ENCODE measurements at regions not wholly inside any gene's neighbourhood (a gene's known extent, or its start where the extent isn't known, plus 50 kb on each side); places are given as distances from the start of the nearest gene placed in this dataset.

DNA sequence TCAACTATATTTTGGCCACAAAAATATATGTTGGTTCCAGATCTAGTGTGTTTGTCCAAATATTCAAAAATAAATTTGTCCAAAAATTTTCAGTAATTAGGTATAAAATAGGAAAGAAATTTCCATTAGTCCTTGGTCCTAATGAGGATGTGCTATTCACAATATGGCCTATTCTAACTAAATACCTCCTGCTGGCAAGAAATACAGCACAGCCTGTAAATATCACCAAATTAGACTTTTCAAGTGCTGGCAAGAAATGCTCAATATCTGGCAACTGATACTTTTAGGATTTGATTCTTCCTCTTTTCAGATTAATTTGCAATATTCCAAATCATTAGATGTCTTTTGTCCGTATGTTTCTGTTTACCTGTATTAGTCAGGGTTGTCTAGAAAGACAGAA lies 1446.2 kb downstream of the LRFN5 start:
- H3K4me3 ChIP-seq, result no peak overlapping the region
- DNase-seq, result no peak
- TF ChIP-seq POLR2A (IDR thresholded peaks at IDR 0.05), result no peak
- TF ChIP-seq, protein P1, sequence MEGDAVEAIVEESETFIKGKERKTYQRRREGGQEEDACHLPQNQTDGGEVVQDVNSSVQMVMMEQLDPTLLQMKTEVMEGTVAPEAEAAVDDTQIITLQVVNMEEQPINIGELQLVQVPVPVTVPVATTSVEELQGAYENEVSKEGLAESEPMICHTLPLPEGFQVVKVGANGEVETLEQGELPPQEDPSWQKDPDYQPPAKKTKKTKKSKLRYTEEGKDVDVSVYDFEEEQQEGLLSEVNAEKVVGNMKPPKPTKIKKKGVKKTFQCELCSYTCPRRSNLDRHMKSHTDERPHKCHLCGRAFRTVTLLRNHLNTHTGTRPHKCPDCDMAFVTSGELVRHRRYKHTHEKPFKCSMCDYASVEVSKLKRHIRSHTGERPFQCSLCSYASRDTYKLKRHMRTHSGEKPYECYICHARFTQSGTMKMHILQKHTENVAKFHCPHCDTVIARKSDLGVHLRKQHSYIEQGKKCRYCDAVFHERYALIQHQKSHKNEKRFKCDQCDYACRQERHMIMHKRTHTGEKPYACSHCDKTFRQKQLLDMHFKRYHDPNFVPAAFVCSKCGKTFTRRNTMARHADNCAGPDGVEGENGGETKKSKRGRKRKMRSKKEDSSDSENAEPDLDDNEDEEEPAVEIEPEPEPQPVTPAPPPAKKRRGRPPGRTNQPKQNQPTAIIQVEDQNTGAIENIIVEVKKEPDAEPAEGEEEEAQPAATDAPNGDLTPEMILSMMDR (IDR thresholded peaks at IDR 0.05), result no peak
- WGBS, 4 donors, result 86 to 95% (median 87%) methylated on average over 1 of the region's 1 CpG
- H3K27ac ChIP-seq, result no peak overlapping the region
- no peaks in the 10 kb centered on the region for H3K4me1 ChIP-seq
- H3K9me3 ChIP-seq, result peaks cover 0 to 3% (median 0%) of the 10 kb centered on the region in 12 donors
- no peak for ATAC-seq
- no peaks in the 10 kb centered on the region for H3K36me3 ChIP-seq
- no peaks in the 10 kb centered on the region for H3K27me3 ChIP-seq
- intact Hi-C loops (cut with DNase I), result no loop called here

DNA sequence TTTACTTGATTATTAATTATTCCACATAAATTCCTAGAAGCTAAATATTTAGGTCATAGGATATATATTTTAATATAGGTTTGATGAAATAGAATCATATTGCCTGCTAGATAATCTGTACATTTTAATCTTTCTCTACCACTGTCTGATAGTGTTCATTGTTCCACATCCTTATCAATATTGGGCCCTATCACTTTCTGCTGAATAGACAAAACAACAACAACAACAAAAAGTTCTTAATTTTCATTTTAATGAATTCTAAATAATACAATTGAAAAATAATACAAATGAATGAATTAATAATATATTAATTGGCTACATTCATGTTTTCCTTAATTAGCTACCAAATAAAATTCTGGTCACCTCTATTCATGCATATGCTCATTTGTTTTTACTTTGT lies 1437.2 kb downstream of the LRFN5 start:
- Histone ChIP-seq H3K4me3 (no peak overlapping the region), H3K4me1 (no peaks in the 10 kb centered on the region), H3K27me3 (no peaks in the 10 kb centered on the region), H3K36me3 (no peaks in the 10 kb centered on the region), H3K9me3 (no peaks in the 10 kb centered on the region), H3K27ac (no peak overlapping the region)
- DNase-seq (no peak), ATAC-seq (no peak)
- TF ChIP-seq, protein P1 (IDR thresholded peaks at IDR 0.05), result no peak
- no peak for TF ChIP-seq POLR2A (IDR thresholded peaks at IDR 0.05)
- intact Hi-C loops (cut with DNase I), result no loop called here

DNA sequence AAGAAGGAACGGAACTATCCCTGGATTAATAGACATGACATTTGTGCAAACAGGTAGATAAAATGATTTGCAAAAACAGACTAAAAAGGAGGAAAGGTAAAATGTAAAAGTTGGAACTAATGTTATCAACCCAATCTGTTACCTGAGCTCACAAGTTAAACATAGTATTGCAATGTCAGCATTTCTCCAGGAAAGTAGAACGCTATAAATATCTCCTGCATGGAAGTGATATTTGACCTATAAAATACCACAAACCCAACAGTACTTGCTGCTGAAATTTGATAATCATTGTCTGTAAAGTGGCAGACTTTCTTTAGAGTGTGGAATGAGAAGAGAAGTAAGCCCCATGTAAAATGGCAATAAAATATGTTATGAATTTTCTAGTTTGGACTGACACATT lies 1435.7 kb downstream of the LRFN5 start:
- H3K27ac ChIP-seq, result no peak overlapping the region
- WGBS, 4 donors, result 58 to 64% (median 62%) methylated on average over 2 of the region's 2 CpGs
- ATAC-seq, result no peak
- H3K9me3 ChIP-seq, result no peaks in the 10 kb centered on the region
- TF ChIP-seq, protein P1 (IDR thresholded peaks at IDR 0.05), result no peak
- no peak for TF ChIP-seq POLR2A (IDR thresholded peaks at IDR 0.05)
- intact Hi-C loops (cut with DNase I), result no loop called here
- DNase-seq, result no peak
- no peaks in the 10 kb centered on the region for H3K36me3 ChIP-seq
- H3K4me1 ChIP-seq, result no peaks in the 10 kb centered on the region
- no peaks in the 10 kb centered on the region for H3K27me3 ChIP-seq
- no peak overlapping the region for H3K4me3 ChIP-seq

DNA sequence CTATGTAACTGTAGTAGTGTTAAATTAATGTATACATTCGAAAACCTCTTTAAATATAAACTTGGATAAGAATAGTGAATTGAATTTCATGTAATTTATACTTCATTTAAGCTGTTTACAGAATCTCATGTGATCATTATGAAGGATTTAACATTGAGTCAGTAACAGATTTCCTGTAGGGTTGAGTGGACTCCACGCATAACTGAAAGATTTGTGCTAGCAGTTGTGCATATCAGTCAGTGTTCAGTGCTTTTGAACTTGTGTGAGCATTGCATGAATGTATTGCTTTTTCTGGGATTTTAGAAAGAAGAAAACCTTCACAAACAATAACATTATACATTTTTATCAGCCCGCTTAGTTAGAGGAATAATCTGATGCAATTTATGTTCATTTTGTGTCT lies 1435.3 kb downstream of the LRFN5 start:
- 68 to 77% (median 73%) methylated on average over 3 of the region's 3 CpGs for WGBS, 4 donors
- no peaks in the 10 kb centered on the region for H3K36me3 ChIP-seq
- H3K27me3 ChIP-seq, result no peaks in the 10 kb centered on the region
- DNase-seq, result no peak
- H3K4me1 ChIP-seq, result no peaks in the 10 kb centered on the region
- no peak for ATAC-seq
- no peak overlapping the region for H3K27ac ChIP-seq
- intact Hi-C loops (cut with DNase I), result no loop called here
- H3K9me3 ChIP-seq, result no peaks in the 10 kb centered on the region
- H3K4me3 ChIP-seq, result no peak overlapping the region
- no peak for TF ChIP-seq POLR2A (IDR thresholded peaks at IDR 0.05)
- TF ChIP-seq, protein P1 (IDR thresholded peaks at IDR 0.05), result no peak
